Choroid plexus epithelial cell (primary cell): ENCODE measurements at regions not wholly inside any gene's neighbourhood (a gene's known extent, or its start where the extent isn't known, plus 50 kb on each side); places are given as distances from the start of the nearest gene placed in this dataset.
A peak's percentile ranks its signal among the peaks of the same experiment; 100 is the strongest.

Source experiments
- DNase-seq: peaks from one replicate; pipeline ENCODE4 v3.0.0-alpha.2; 2010; ENCODE audit warnings: low read depth
- H3K4me3 ChIP-seq: 2 replicates; pipeline ENCODE4 v1.5.1; 2011; ENCODE audit warnings: low read depth, mild to moderate bottlenecking, control low read depth, low read length, moderate library complexity
- CTCF ChIP-seq: conservative IDR thresholded peaks from 2 replicates; pipeline ENCODE4 v1.5.1; 2011; ENCODE audit warnings: low read depth, mild to moderate bottlenecking, control low read depth, inconsistent platforms, low read length, moderate library complexity

GRCh38 chr6:12348530-12349511 is 58.7 kb downstream of the EDN1 start:
- DNase-seq: peak; percentile 88
- no peak for TF ChIP-seq CTCF
- no peak overlapping the region for H3K4me3 ChIP-seq

- no peak for TF ChIP-seq CTCF
- no peak overlapping the region for H3K4me3 ChIP-seq
- no peak for DNase-seq
These were observed 60.5 kb downstream of the EDN1 start for GRCh38 chr6:12350644-12351170.

- H3K4me3 ChIP-seq: no peak overlapping the region
- no peak for TF ChIP-seq CTCF
- no peak for DNase-seq
These were observed 61.5 kb downstream of the EDN1 start for GRCh38 chr6:12351672-12352071.

- TF ChIP-seq CTCF: no peak
- peak; percentile 55 for DNase-seq
- H3K4me3 ChIP-seq: no peak overlapping the region
These were observed 63.6 kb downstream of the EDN1 start for GRCh38 chr6:12353731-12354130.

- TF ChIP-seq CTCF: no peak
- no peak overlapping the region for H3K4me3 ChIP-seq
These were observed 64.3 kb downstream of the EDN1 start for GRCh38 chr6:12354499-12354898.

GRCh38 chr6:12355354-12355753 is 65.2 kb downstream of the EDN1 start:
- no peak for TF ChIP-seq CTCF
- no peak overlapping the region for H3K4me3 ChIP-seq
- no peak for DNase-seq

More at GRCh38 chr6:12354499-12354898, 64.3 kb downstream of the EDN1 start:
- DNase-seq: peak; percentile 97
